ENCODE measurements at regions not wholly inside any gene's neighbourhood (a gene's known extent, or its start where the extent isn't known, plus 50 kb on each side); places are given as distances from the start of the nearest gene placed in this dataset.
A peak's percentile ranks its signal among the peaks of the same experiment; 100 is the strongest.

GRCh38 chr5:107294211-107294550, 376.6 kb downstream of the EFNA5 start:
- DNase-seq = no peak

DNA sequence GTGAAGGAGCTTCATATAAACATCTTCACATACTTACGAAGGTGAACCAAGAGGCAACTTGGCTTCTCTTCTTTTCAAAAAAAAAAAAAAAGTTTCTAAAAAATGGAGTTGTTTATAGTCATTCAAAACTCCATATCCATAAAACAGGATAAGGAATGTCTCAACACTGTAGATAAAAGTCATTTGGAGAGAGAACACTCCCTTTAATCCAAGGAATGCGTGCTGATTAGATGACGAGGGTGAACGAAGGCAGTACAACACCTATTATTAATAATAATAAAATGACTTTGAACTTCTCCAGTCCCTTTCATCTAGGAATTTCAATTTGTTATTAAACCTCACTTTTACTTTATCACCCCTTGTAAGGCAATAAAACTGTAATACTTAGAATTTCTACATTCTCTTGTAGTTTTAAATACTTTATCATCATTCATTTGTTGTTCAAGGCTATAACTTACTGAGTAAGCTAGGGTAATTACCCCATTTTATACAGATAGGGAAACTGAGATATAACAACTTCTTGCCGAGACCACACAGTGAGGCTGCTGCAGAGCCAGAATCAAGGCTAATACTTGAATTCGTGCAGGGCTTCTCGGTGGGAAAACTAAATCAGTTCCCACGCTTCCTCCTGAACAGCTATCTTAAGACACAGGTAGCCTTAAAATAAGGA, 377.1 kb downstream of the EFNA5 start:
- no peak for DNase-seq

- no peak for DNase-seq
These were observed 378.9 kb downstream of the EFNA5 start for GRCh38 chr5:107291866-107292265.

DNA sequence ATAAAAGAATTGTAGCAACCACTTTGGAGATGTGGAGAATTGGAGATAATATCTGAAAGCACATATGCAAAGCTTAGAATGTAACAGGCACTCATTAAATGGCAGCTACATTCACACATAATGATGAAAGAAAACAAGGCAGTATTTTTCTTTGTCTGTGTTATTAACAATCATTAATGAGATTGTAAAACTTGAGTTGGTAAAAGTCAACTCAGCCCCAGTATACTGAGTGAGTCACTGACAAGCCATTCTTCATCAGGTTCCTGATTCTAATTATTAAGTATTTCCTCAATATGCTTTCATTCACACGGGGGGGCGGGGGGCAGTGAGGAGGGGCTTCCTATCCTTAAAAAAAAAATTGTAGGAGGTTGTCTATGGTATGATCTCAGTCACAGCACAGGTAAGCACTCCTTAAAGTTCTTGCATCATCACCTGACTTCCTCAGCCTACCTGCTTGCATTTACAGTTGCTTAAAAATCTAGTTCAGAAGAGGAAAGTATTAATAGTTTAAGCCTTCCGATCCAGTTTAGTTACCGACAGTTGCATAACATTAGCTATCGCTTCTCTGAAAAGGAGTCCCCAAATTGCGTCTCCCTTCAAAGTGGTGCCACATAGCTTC, 379.8 kb downstream of the EFNA5 start:
- DNase-seq = no peak

- peak in 1 of 58 donors; percentile 1 for DNase-seq
These were observed 381.6 kb downstream of the EFNA5 start for GRCh38 chr5:107289030-107289714.

DNA sequence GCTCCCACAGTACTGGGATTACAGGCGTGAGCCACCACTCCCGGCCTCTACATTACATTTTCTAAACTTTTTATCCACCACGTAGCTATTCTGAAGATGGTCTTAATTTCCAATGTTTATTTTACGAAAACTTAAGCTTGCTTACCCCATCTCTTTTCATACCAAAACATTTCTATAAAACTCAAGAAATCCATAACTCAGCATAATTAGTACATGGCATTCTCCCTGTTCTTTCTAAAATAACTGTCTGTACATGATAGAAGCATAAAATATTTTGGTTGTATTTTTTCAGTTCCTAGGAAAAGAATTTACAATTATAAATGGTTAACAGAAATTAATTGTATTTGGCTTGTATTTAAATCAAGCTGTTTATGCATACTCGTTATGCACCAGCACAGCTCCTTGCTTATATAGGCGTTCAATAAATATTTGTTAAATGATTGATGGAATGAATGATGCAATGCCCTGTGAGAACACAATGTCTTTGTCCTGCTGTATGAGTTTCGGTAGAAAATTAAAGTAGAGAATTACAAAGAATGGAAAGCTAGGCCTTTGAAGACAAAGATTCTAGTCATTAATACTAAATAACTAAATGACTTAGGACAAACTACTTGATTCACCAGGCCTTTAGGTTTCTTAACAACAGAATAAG, 384.2 kb downstream of the EFNA5 start:
- no peak for DNase-seq

- no peak for DNase-seq
These were observed 385.0 kb downstream of the EFNA5 start for GRCh38 chr5:107285772-107286171.

DNA sequence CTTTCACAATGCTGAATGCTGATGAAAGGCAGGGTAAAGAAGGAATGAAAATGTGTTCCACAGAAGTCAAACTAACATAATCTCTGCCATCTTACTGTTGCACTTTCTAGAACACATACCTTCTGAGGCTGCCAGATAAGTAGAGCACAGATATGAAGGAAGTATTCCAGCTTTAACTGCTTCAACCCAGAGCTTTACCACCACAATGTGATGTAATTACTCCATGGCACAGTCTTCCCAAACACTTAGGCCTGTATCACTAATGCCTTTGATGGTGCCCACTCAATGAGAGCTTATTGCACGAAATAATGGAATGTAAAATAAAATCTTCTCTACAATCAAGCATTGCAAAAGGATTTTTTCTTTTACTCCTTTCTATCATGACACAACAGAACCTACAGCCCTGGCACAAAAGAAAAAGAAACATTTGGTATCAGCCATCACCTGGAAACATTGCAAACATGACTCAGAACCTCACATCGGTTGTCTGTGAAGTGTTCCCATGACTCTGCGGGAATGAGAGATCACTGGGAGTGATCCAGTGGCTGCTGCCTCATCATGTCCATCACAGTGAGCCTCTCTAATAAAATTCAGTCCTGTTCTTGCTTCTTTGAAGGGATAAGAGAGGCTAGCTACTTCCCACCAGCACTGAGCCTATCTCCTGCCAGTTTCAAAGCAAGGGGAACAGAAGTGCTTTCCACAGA, 385.8 kb downstream of the EFNA5 start:
- no peak for DNase-seq

GRCh38 chr5:107282061-107282460, 388.7 kb downstream of the EFNA5 start:
- DNase-seq = no peak

GRCh38 chr5:107278774-107279173, 392.0 kb downstream of the EFNA5 start:
- DNase-seq = no peak

- no peak for DNase-seq
These were observed 393.1 kb downstream of the EFNA5 start for GRCh38 chr5:107277485-107278125.

DNA sequence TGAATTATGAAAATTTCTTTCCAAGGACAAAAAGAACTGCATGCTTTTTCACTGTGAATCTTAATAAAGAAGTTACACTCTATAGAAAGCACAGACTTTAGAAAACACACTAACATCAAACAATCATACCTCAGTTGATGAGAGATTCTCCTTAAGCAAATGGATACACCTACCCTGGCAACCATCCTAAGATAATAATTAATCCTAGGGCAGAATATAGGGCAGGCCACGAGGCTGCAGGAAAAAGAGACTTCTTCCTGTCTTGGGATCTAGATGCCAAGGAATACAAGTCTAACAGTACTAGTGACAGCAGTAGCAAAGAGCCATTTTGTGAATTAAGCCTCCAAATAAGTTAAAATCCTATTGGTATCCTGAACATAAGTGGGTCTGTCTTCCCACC, 395.4 kb downstream of the EFNA5 start:
- no peak for DNase-seq

DNA sequence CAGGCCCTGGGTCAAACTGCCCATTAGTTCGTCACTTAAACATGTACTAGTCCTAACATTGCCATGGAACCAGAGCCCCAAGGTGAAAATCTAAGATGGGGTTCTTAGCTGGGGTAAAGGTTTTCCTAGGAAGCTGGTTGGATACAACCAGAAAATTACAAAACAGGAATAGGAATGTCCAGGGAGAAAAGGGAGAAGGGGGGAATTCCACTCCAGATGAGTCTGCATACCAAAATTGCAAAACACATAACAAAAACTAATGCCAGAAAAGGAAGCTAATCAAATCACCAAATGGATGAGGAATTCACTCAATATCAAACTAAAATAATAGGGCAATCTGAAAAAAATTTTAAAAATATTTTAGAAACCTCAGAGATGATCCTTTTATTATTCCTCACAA, 396.2 kb downstream of the EFNA5 start:
- no peak for DNase-seq

- DNase-seq = no peak
These were observed 397.8 kb downstream of the EFNA5 start for GRCh38 chr5:107272954-107273353.

- no peak for DNase-seq
These were observed 398.2 kb downstream of the EFNA5 start for GRCh38 chr5:107272509-107272908.

GRCh38 chr5:107271682-107272350, 398.9 kb downstream of the EFNA5 start:
- DNase-seq = no peak

DNA sequence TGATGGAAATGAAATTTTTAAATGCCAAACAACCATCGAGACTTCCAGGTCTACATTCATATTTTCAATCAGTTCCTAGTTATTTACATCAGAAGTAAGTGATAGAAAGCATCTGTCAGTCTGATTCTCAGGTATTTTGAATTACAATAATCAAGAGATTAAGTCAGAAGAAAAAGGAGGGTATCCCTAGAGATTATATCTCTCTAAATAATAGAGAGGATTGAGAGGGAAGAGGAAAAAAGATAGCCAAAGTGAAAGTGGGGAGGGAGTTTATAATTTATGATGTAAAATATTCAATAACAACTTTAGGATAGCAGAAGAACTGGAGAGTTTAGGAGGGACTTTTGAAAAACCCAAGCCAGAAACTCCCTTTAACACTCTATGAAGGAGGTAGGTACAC, 400.2 kb downstream of the EFNA5 start:
- no peak for DNase-seq

DNA sequence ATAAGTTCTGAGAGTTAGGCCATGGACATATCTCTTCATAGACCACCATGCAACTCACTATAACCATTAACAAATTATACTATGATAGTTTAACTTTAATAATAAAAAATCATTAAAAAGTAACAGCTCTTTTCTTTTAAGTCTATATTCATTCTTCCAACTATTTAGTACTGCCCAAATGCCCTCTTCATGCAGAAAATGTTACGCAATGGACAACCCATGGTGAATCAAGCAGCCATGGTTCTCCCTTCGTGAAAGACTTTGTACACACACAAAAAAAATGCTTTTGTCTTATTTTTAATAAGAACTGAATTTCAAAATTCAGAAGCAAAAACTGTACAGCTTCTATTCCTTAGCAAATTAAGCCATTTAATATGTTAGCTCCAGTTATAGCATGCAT, 401.1 kb downstream of the EFNA5 start:
- no peak for DNase-seq

- DNase-seq = no peak
These were observed 401.5 kb downstream of the EFNA5 start for GRCh38 chr5:107269256-107269655.

DNA sequence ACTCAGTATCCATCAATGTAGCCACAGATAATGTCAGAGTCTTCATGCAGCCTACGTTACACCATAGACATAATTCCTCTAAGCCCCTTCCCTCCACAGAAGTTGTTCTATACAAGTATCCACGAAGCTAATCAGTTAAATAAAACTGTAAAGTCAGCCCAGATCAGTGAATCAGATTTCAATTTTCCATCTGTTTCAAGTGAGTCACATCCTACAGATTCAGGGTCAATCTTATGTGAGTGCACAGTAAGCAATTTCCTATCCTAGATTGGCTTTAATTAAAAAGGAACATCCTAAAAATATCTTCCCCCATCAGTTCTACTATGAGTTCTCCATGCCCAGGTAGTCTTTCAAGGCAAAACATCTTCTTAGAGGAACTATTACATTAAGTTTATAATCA, 402.5 kb downstream of the EFNA5 start:
- DNase-seq = no peak

DNA sequence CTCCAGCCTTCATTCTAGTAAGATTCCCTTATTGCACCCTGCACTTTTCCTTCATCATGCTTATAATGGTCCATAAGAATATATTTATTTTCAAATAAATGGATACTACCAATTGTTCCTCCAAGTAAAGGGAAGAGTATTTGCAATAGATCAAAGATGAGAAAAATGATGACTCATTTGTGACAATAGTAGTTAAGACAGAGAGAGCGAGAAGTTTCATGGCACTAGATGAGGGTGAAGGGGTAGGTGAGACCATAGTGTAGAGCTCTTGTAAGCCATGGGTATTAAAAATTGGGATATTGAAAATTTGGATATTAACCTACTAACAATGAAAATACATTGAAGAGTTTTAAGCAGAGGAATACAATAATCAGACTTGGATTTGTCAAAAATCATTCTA, 404.6 kb downstream of the EFNA5 start:
- no peak for DNase-seq

Data from anterior cingulate cortex (tissue), 58 donors.